Lower lobe of right lung (tissue), 2 donors: ENCODE measurements at regions not wholly inside any gene's neighbourhood (a gene's known extent, or its start where the extent isn't known, plus 50 kb on each side); places are given as distances from the start of the nearest gene placed in this dataset.
"Not testable (repeated sequence)": the region's sequence is repeated elsewhere in the genome, so short reads cannot be mapped to it uniquely, and the experiment has no call there.

Source experiments
- ATAC-seq, 2 donors: fragments of 200-7000 bp; cut with Tn5 transposase; one replicate each; pipeline ENCODE4 v1.9.1; 2020 to 2022; ENCODE audit warnings: mild to moderate bottlenecking in 2 of 2, moderate library complexity in 2 of 2
- DNase-seq: peaks from one replicate; pipeline ENCODE4 v3.0.0-alpha.2; 2020
- H3K27ac ChIP-seq: fragments of 200-600 bp; one replicate; pipeline ENCODE4 v1.8.0; 2022
- H3K27me3 ChIP-seq: fragments of 200-600 bp; one replicate; pipeline ENCODE4 v1.8.0; 2022; ENCODE audit warnings: low read depth
- H3K36me3 ChIP-seq: fragments of 200-600 bp; one replicate; pipeline ENCODE4 v1.8.0; 2022; ENCODE audit warnings: mild to moderate bottlenecking
- H3K4me1 ChIP-seq: fragments of 200-600 bp; one replicate; pipeline ENCODE4 v1.8.0; 2022
- H3K4me3 ChIP-seq: fragments of 200-600 bp; one replicate; pipeline ENCODE4 v1.8.0; 2022; ENCODE audit warnings: mild to moderate bottlenecking
- H3K9me3 ChIP-seq: fragments of 200-600 bp; one replicate; pipeline ENCODE4 v1.8.0; 2022
- CTCF ChIP-seq: fragments of 200-600 bp; IDR thresholded peaks from one replicate; pipeline ENCODE4 v1.8.0; 2022; ENCODE audit warnings: antibody characterized with exemption, mild to moderate bottlenecking
- intact Hi-C: fragments of 100-400 bp; cut with DNase I; formaldehyde crosslinking; loops from one replicate; pipeline ENCODE4 v1.11.0; 2022
- donor health status: DM: no; HTN: yes; CAD: no; lungs with severe emphysema.

- H3K4me3 ChIP-seq, H3K4me1 ChIP-seq, H3K27me3 ChIP-seq, intact Hi-C loops, ATAC-seq, H3K27ac ChIP-seq, DNase-seq, H3K36me3 ChIP-seq, H3K9me3 ChIP-seq: not testable (repeated sequence)
These were observed 61.2 kb upstream of the MINDY3 start for GRCh38 chr10:15921423-15921945.

GRCh38 chr10:15931376-15931775, 71.1 kb upstream of the MINDY3 start:
- intact Hi-C loops, result no loop called here
- no peak for ATAC-seq
- no peak for DNase-seq
- no peaks in the 10 kb centered on the region for H3K4me1 ChIP-seq
- no peak for TF ChIP-seq CTCF
- no peak overlapping the region for H3K27ac ChIP-seq
- H3K27me3 ChIP-seq, result no peaks in the 10 kb centered on the region
- no peaks in the 10 kb centered on the region for H3K9me3 ChIP-seq
- no peaks in the 10 kb centered on the region for H3K36me3 ChIP-seq
- no peak overlapping the region for H3K4me3 ChIP-seq

- H3K4me3 ChIP-seq, H3K9me3 ChIP-seq, H3K4me1 ChIP-seq, ATAC-seq, H3K27ac ChIP-seq, H3K36me3 ChIP-seq, H3K27me3 ChIP-seq, intact Hi-C loops, DNase-seq: not testable (repeated sequence)
These were observed 79.2 kb upstream of the MINDY3 start for GRCh38 chr10:15939543-15939942.

- intact Hi-C loops, result no loop called here
- H3K27me3 ChIP-seq, result no peaks in the 10 kb centered on the region
These were observed 83.1 kb upstream of the MINDY3 start for GRCh38 chr10:15943426-15943825.

GRCh38 chr10:15954188-15954587, 93.9 kb upstream of the MINDY3 start:
- intact Hi-C loops, result no loop called here
- no peaks in the 10 kb centered on the region for H3K4me1 ChIP-seq
- no peak for DNase-seq
- no peaks in the 10 kb centered on the region for H3K9me3 ChIP-seq
- no peak overlapping the region for H3K27ac ChIP-seq
- no peak for TF ChIP-seq CTCF
- ATAC-seq, result no peak
- no peaks in the 10 kb centered on the region for H3K27me3 ChIP-seq
- H3K4me3 ChIP-seq, result no peak overlapping the region
- H3K36me3 ChIP-seq, result no peaks in the 10 kb centered on the region

More at GRCh38 chr10:15943426-15943825, 83.1 kb upstream of the MINDY3 start:
- no peak overlapping the region for H3K27ac ChIP-seq
- no peak for ATAC-seq
- TF ChIP-seq CTCF, result no peak
- H3K36me3 ChIP-seq, result no peaks in the 10 kb centered on the region
- H3K4me3 ChIP-seq, result no peak overlapping the region
- H3K9me3 ChIP-seq, result no peaks in the 10 kb centered on the region
- DNase-seq, result no peak
- no peaks in the 10 kb centered on the region for H3K4me1 ChIP-seq

GRCh38 chr10:15960277-15960676, 100.0 kb upstream of the MINDY3 start:
- H3K9me3 ChIP-seq, result no peaks in the 10 kb centered on the region
- H3K27ac ChIP-seq, result no peak overlapping the region
- DNase-seq (no peak), ATAC-seq (no peak)
- H3K4me1 ChIP-seq, result no peaks in the 10 kb centered on the region
- no peaks in the 10 kb centered on the region for H3K27me3 ChIP-seq
- intact Hi-C loops, result no loop called here
- H3K4me3 ChIP-seq, result no peak overlapping the region
- TF ChIP-seq CTCF, result no peak
- no peaks in the 10 kb centered on the region for H3K36me3 ChIP-seq

- ATAC-seq, H3K36me3 ChIP-seq, H3K4me1 ChIP-seq, H3K27me3 ChIP-seq, H3K27ac ChIP-seq, intact Hi-C loops, H3K9me3 ChIP-seq, DNase-seq, H3K4me3 ChIP-seq: not testable (repeated sequence)
These were observed 112.4 kb upstream of the MINDY3 start for GRCh38 chr10:15972736-15973135.
